ENCODE measurements at regions not wholly inside any gene's neighbourhood (a gene's known extent, or its start where the extent isn't known, plus 50 kb on each side); places are given as distances from the start of the nearest gene placed in this dataset.
"Not testable (repeated sequence)": the region's sequence is repeated elsewhere in the genome, so short reads cannot be mapped to it uniquely, and the experiment has no call there.

- TF ChIP-seq CTCF (conservative IDR thresholded peaks at IDR 0.05; ENCODE audit: low read depth, low read length); MAZ (IDR thresholded peaks at IDR 0.05; ENCODE audit: borderline replicate concordance, low read depth, low read length); RAD21 (IDR thresholded peaks at IDR 0.05; ENCODE audit: low read length); SMC3 (IDR thresholded peaks at IDR 0.05; ENCODE audit: low read depth, low read length); POLR2A (IDR thresholded peaks at IDR 0.05; ENCODE audit: low read depth, low read length); NFE2L2 (IDR thresholded peaks at IDR 0.05; ENCODE audit: low read depth, low read length); FOS (IDR thresholded peaks at IDR 0.05; ENCODE audit: low read depth, low read length); USF2 (IDR thresholded peaks at IDR 0.05; ENCODE audit: low read depth, low read length); CEBPB (IDR thresholded peaks at IDR 0.05; ENCODE audit: low read depth, low read length); BHLHE40 (IDR thresholded peaks at IDR 0.05; ENCODE audit: low read depth, low read length); RFX5 (IDR thresholded peaks at IDR 0.05; ENCODE audit: low read depth, low read length); RCOR1 (IDR thresholded peaks at IDR 0.05; ENCODE audit: insufficient replicate concordance, low read length); MXI1 (IDR thresholded peaks at IDR 0.05; ENCODE audit: borderline replicate concordance, low read depth, low read length): not testable (repeated sequence)
Observed at GRCh38 chr10:36734590-36734989, 390.8 kb upstream of the ANKRD30A start.

Data from IMR-90 (cell line).